SK-N-SH (cell line): ENCODE measurements at regions not wholly inside any gene's neighbourhood (a gene's known extent, or its start where the extent isn't known, plus 50 kb on each side); places are given as distances from the start of the nearest gene placed in this dataset.

Source experiments
- CTCF ChIA-PET: fragments of 300-600, 350-600 bp; formaldehyde crosslinking; extraction: SDS; loops from one replicate; lab custom pipeline; 2021; lab: Yijun Ruan, JAX
- POLR2A ChIA-PET: fragments of 350-600 bp; sonication (Branson Sonifier 250); formaldehyde crosslinking; extraction: SDS; loops from one replicate; lab custom pipeline; 2020; ENCODE audit warnings: antibody characterized with exemption, inconsistent platforms; lab: Yijun Ruan, JAX
- DNase-seq: peaks from one replicate; pipeline ENCODE4 v3.0.0; 2012
- H2AFZ ChIP-seq: fragments of 200-600 bp; sonication (generic); 2 replicates; pipeline ENCODE4 v1.8.1; 2016; ENCODE audit warnings: antibody characterized with exemption, mild to moderate bottlenecking, low read depth
- H3F3A ChIP-seq: fragments of 200-600 bp; sonication (generic); replicated peaks from 2 replicates; pipeline ENCODE3; 2016; ENCODE audit warnings: antibody characterized with exemption, mild to moderate bottlenecking; ENCODE audit not compliant: insufficient read depth
- H3K27ac ChIP-seq, 2 experiments: fragments of 200-500 bp in 1 of 2; fragments of 200-600 bp in 1 of 2; sonication (Bioruptor generic) in 1 of 2; sonication (generic), shearing (Covaris generic) in 1 of 2; 2 replicates each; pipeline versions ENCODE4 v1.5.1 to v1.6.1; 2014 to 2016; ENCODE audit warnings: low read depth in 2 of 2, inconsistent platforms in 1 of 2, low read length in 1 of 2, mild to moderate bottlenecking in 1 of 2, mixed read lengths in 1 of 2
- H3K27me3 ChIP-seq: fragments of 200-600 bp; sonication (generic), shearing (Covaris generic); 2 replicates; pipeline ENCODE4 v1.6.1; 2016; ENCODE audit warnings: mixed run types; ENCODE audit not compliant: insufficient read depth
- H3K36me3 ChIP-seq, 2 experiments: fragments of 200-500 bp in 1 of 2; fragments of 200-600 bp in 1 of 2; sonication (Bioruptor generic) in 1 of 2; sonication (generic) in 1 of 2; replicated peaks in 1 of 2; 2 replicates each; pipeline versions ENCODE3 to v1.5.1; 2014 to 2016; ENCODE audit warnings: low read length in 1 of 2, mild to moderate bottlenecking in 1 of 2; ENCODE audit not compliant: insufficient read depth in 2 of 2, control insufficient read depth in 1 of 2
- H3K4me1 ChIP-seq, 2 experiments: fragments of 200-500 bp in 1 of 2; fragments of 200-600 bp in 1 of 2; sonication (Bioruptor generic) in 1 of 2; sonication (generic), shearing (Covaris generic) in 1 of 2; 2 replicates each; pipeline versions ENCODE4 v1.5.1 to v1.6.1; 2014 to 2016; ENCODE audit warnings: low read depth in 1 of 2, low read length in 1 of 2, mixed run types in 1 of 2; ENCODE audit not compliant: insufficient read depth in 2 of 2, control insufficient read depth in 1 of 2
- H3K4me2 ChIP-seq: fragments of 200-600 bp; sonication (generic), shearing (Covaris generic); 2 replicates; pipeline ENCODE4 v1.6.1; 2017; ENCODE audit warnings: mixed run types
- H3K4me3 ChIP-seq, 2 experiments: fragments of 200-500 bp in 1 of 2; fragments of 200-600 bp in 1 of 2; sonication (Bioruptor generic) in 1 of 2; sonication (generic), shearing (Covaris generic) in 1 of 2; 2 replicates each; pipeline versions ENCODE4 v1.5.1 to v1.8.1; 2014 to 2016; ENCODE audit warnings: low read depth in 2 of 2, inconsistent platforms in 1 of 2, low read length in 1 of 2, mild to moderate bottlenecking in 1 of 2, mixed read lengths in 1 of 2, moderate library complexity in 1 of 2
- H3K79me2 ChIP-seq: fragments of 200-600 bp; sonication (generic); 2 replicates; pipeline ENCODE4 v1.8.1; 2017; ENCODE audit warnings: mild to moderate bottlenecking; ENCODE audit not compliant: insufficient read depth
- H3K9ac ChIP-seq: fragments of 200-600 bp; sonication (generic); 2 replicates; pipeline ENCODE4 v1.6.1; 2017; ENCODE audit warnings: mixed run types
- H3K9me2 ChIP-seq: fragments of 200-600 bp; sonication (generic); 2 replicates; pipeline ENCODE4 v1.6.1; 2017; ENCODE audit warnings: mixed run types
- H3K9me3 ChIP-seq: fragments of 200-600 bp; sonication (generic); 2 replicates; pipeline ENCODE4 v1.6.1; 2017; ENCODE audit warnings: mixed run types, mild to moderate bottlenecking, moderate library complexity
- H4K20me1 ChIP-seq: fragments of 200-600 bp; sonication (generic); 2 replicates; pipeline ENCODE4 v1.6.1; 2017; ENCODE audit warnings: mild to moderate bottlenecking, mixed run types; ENCODE audit not compliant: insufficient read depth
- CHD2 ChIP-seq: fragments of 150-350 bp; IDR thresholded peaks from 2 replicates; pipeline ENCODE4 v1.6.1; 2018; ENCODE audit warnings: low read length; ENCODE audit not compliant: partially characterized antibody
- CTCF ChIP-seq: fragments of 200-600 bp; sonication (generic); IDR thresholded peaks from 2 replicates; pipeline ENCODE4 v1.6.1; 2017; ENCODE audit warnings: antibody characterized with exemption, mild to moderate bottlenecking, moderate library complexity
- ELF1 ChIP-seq: IDR thresholded peaks from 2 replicates; pipeline ENCODE4 v1.4.0; 2012
- EZH2phosphoT487 ChIP-seq: fragments of 200-600 bp; sonication (generic); IDR thresholded peaks from 2 replicates; pipeline ENCODE4 v1.6.1; 2017; ENCODE audit warnings: low read depth, mixed run types, mild to moderate bottlenecking, antibody characterized with exemption, moderate library complexity, borderline replicate concordance
- FOXJ3 ChIP-seq: sonication (generic); formaldehyde crosslinking; IDR thresholded peaks from 2 replicates; pipeline ENCODE4 v1.5.1; 2020; ENCODE audit warnings: mild to moderate bottlenecking, missing genetic modification reagents
- GABPA ChIP-seq: IDR thresholded peaks from 2 replicates; pipeline ENCODE4 v1.4.0; 2012; ENCODE audit warnings: low read depth, mild to moderate bottlenecking
- MAX ChIP-seq: IDR thresholded peaks from 2 replicates; pipeline ENCODE4 v1.4.0; 2012; ENCODE audit warnings: low read depth
- MEF2A ChIP-seq: IDR thresholded peaks from 2 replicates; pipeline ENCODE4 v1.4.0; 2012; ENCODE audit warnings: low read depth, borderline replicate concordance
- MXI1 ChIP-seq: IDR thresholded peaks from 2 replicates; pipeline ENCODE4 v1.6.1; 2012; ENCODE audit warnings: mild to moderate bottlenecking, low read depth, low read length, improper control_type of control experiment
- NRF1 ChIP-seq: IDR thresholded peaks from 2 replicates; pipeline ENCODE4 v1.6.1; 2012; ENCODE audit warnings: low read depth, mild to moderate bottlenecking, low read length
- RAD21 ChIP-seq: IDR thresholded peaks from 2 replicates; pipeline ENCODE4 v1.6.1; 2012; ENCODE audit warnings: mild to moderate bottlenecking, low read length
- RCOR1 ChIP-seq: fragments of 150-350 bp; IDR thresholded peaks from 2 replicates; pipeline ENCODE4 v1.6.1; 2017; ENCODE audit warnings: antibody characterized with exemption, low read length
- RFX5 ChIP-seq: IDR thresholded peaks from 2 replicates; pipeline ENCODE4 v1.6.1; 2012; ENCODE audit warnings: mild to moderate bottlenecking, improper control_type of control experiment, low read length
- RXRA ChIP-seq: IDR thresholded peaks from 2 replicates; pipeline ENCODE4 v1.4.0; 2012; ENCODE audit warnings: low read depth, mild to moderate bottlenecking, borderline replicate concordance
- SMC3 ChIP-seq: IDR thresholded peaks from 2 replicates; pipeline ENCODE4 v1.6.1; 2012; ENCODE audit warnings: low read depth, low read length, improper control_type of control experiment
- TAF1 ChIP-seq: IDR thresholded peaks from 2 replicates; pipeline ENCODE4 v1.6.1; 2012; ENCODE audit warnings: low read depth, mild to moderate bottlenecking, low read length, moderate library complexity, borderline replicate concordance
- TCF12 ChIP-seq: IDR thresholded peaks from 2 replicates; pipeline ENCODE4 v1.4.0; 2012
- YY1 ChIP-seq: IDR thresholded peaks from 2 replicates; pipeline ENCODE4 v1.4.0; 2012; ENCODE audit warnings: low read depth, mild to moderate bottlenecking
- WGBS: methylation state at CpG from one replicate; pipeline ENCODE4 v1.1.6; 2017; ENCODE audit warnings: low lambda C conversion rate; 5-methylcytosine and 5-hydroxymethylcytosine counted together
- TF ChIP-seq, protein P1 (sequence below): IDR thresholded peaks from 2 replicates; pipeline ENCODE4 v1.4.0; 2012; ENCODE audit warnings: low read depth, borderline replicate concordance

DNA sequence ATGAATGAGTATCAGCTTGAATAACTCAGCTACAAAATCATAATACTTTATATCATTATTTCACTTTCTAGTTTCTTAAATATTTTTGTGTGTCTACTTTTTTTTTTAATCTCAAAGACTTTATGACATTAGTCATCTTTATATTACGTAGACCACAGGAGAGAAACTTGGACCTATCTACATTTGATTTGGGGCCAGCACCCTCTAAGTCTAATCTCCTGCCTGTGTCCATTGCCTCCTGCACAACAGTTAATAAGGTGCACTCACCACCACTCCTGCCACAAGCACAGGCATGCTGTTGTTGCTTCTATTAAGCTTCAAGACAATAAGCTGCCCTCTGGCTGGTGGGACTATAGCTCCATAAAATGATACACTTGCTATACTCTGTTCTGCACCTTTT, 70.4 kb downstream of the DIRAS3 start:
- Histone ChIP-seq H3K27ac (peak overlapping the region in 1 of 2 experiments; percentile 93; a peak in 2 of 4 replicates), H3K9ac (peak overlapping the region; percentile 63), H3K27me3 (no peaks in the 10 kb centered on the region), H3K9me2 (no peaks in the 10 kb centered on the region), H3K4me1 (peaks cover 0 to 9% of the 10 kb centered on the region in 2 experiments; a peak in 2 of 4 replicates), H3K36me3 (no peaks in the 10 kb centered on the region), H4K20me1 (no peaks in the 10 kb centered on the region), H3K9me3 (no peaks in the 10 kb centered on the region), H3K79me2 (no peaks in the 10 kb centered on the region), H2AFZ (peak overlapping the region; percentile 33), H3K4me3 (0 out of 4 replicates have a peak overlapping the region, but pooled peaks of 1 of the 2 experiments have one; percentile 7), H3F3A (peaks cover 43% of the 10 kb centered on the region), H3K4me2 (peak overlapping the region; percentile 41; the same call in 1 of the 2 replicates)
- no peak for DNase-seq
- ChIA-PET CTCF (interaction anchor here (1.0 kb wide), 1 partner anchor 126 kb away, joined by 3 read pairs; no protein-coding TSS in a partner anchor), POLR2A (no interaction called here)
- TF ChIP-seq, protein P1, sequence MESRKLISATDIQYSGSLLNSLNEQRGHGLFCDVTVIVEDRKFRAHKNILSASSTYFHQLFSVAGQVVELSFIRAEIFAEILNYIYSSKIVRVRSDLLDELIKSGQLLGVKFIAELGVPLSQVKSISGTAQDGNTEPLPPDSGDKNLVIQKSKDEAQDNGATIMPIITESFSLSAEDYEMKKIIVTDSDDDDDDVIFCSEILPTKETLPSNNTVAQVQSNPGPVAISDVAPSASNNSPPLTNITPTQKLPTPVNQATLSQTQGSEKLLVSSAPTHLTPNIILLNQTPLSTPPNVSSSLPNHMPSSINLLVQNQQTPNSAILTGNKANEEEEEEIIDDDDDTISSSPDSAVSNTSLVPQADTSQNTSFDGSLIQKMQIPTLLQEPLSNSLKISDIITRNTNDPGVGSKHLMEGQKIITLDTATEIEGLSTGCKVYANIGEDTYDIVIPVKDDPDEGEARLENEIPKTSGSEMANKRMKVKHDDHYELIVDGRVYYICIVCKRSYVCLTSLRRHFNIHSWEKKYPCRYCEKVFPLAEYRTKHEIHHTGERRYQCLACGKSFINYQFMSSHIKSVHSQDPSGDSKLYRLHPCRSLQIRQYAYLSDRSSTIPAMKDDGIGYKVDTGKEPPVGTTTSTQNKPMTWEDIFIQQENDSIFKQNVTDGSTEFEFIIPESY, result no peak
- TF ChIP-seq YY1, result no peak
- no peak for TF ChIP-seq MEF2A
- TF ChIP-seq RCOR1, result no peak
- no peak for TF ChIP-seq NRF1
- no peak for TF ChIP-seq RFX5
- TF ChIP-seq MAX, result no peak
- 56% methylated on average over 1 of the region's 1 CpG for whole genome bisulfite sequencing

- Histone ChIP-seq H3K9me3 (no peaks in the 10 kb centered on the region), H3K4me2 (peak overlapping the region; percentile 41; the same call in 1 of the 2 replicates), H3K9me2 (no peaks in the 10 kb centered on the region), H3F3A (peaks cover 43% of the 10 kb centered on the region), H3K4me3 (0 out of 4 replicates have a peak overlapping the region, but pooled peaks of 1 of the 2 experiments have one; percentile 7), H3K4me1 (peaks cover 0 to 9% of the 10 kb centered on the region in 2 experiments; a peak in 2 of 4 replicates), H2AFZ (peak overlapping the region; percentile 33), H3K27ac (peak overlapping the region in 1 of 2 experiments; percentile 93; a peak in 2 of 4 replicates), H4K20me1 (no peaks in the 10 kb centered on the region), H3K9ac (peak overlapping the region; percentile 63), H3K36me3 (no peaks in the 10 kb centered on the region), H3K79me2 (no peaks in the 10 kb centered on the region), H3K27me3 (no peaks in the 10 kb centered on the region)
- POLR2A ChIA-PET, result no interaction called here
- DNase-seq, result no peak
- TF ChIP-seq ELF1, result no peak
- TF ChIP-seq FOXJ3 (CRISPR knock-in tag), result no peak
- TF ChIP-seq, protein P1, result no peak
- TF ChIP-seq CTCF, result no peak
- no peak for TF ChIP-seq MXI1
- TF ChIP-seq EZH2phosphoT487, result no peak
- TF ChIP-seq RXRA, result no peak
- TF ChIP-seq GABPA, result no peak
- TF ChIP-seq TCF12, result no peak
- no peak for TF ChIP-seq SMC3
- TF ChIP-seq RAD21, result no peak
- TF ChIP-seq CHD2, result no peak
- TF ChIP-seq TAF1, result no peak
- WGBS, result 44% methylated on average over 2 of the region's 2 CpGs
- CTCF ChIA-PET, result no interaction called here
Observed at GRCh38 chr1:67979532-67979931, 70.9 kb downstream of the DIRAS3 start.
